ENCODE measurements at regions not wholly inside any gene's neighbourhood (a gene's known extent, or its start where the extent isn't known, plus 50 kb on each side); places are given as distances from the start of the nearest gene placed in this dataset.

GRCh38 chr2:49286726-49287125 is 132.4 kb upstream of the FSHR start:
- Histone ChIP-seq H3K27ac (ENCODE audit: low read depth, low read length, poor library complexity, severe bottlenecking) (no peak overlapping the region), H3K27me3 (ENCODE audit: insufficient read depth, low read length) (no peaks in the 10 kb centered on the region), H3K4me3 (ENCODE audit: low read depth, low read length, poor library complexity, severe bottlenecking) (no peak overlapping the region), H3F3A (ENCODE audit: insufficient read depth, low read length) (no peaks in the 10 kb centered on the region), H3K4me1 (ENCODE audit: insufficient read depth, low read length, severe bottlenecking) (no peaks in the 10 kb centered on the region), H2AFZ (ENCODE audit: low read length) (no peak overlapping the region), H3K36me3 (ENCODE audit: insufficient read depth, low read length) (no peaks in the 10 kb centered on the region), H3K79me2 (ENCODE audit: insufficient read depth, low read length) (no peaks in the 10 kb centered on the region), H3K9me2 (ENCODE audit: low read depth, low read length) (no peaks in the 10 kb centered on the region), H3K9me3 (ENCODE audit: low read length) (no peaks in the 10 kb centered on the region), H4K20me1 (ENCODE audit: insufficient read depth, low read length) (no peaks in the 10 kb centered on the region), H3K4me2 (ENCODE audit: low read length) (no peak overlapping the region), H3K9ac (ENCODE audit: low read length) (no peak overlapping the region)
- TF ChIP-seq EZH2 (IDR thresholded peaks at IDR 0.05; ENCODE audit: borderline replicate concordance, low read length) (no peak), CTCF (IDR thresholded peaks at IDR 0.05; ENCODE audit: low read length) (no peak)

- Histone ChIP-seq H3K36me3 (ENCODE audit: insufficient read depth, low read length) (no peaks in the 10 kb centered on the region), H3K9ac (ENCODE audit: low read length) (no peak overlapping the region), H3K4me2 (ENCODE audit: low read length) (no peak overlapping the region)
Observed at GRCh38 chr2:49286045-49286444, 131.7 kb upstream of the FSHR start.

GRCh38 chr2:49278561-49278960 is 124.2 kb upstream of the FSHR start:
- Histone ChIP-seq H4K20me1 (ENCODE audit: insufficient read depth, low read length) (no peaks in the 10 kb centered on the region), H3K79me2 (ENCODE audit: insufficient read depth, low read length) (no peaks in the 10 kb centered on the region), H3K9me3 (ENCODE audit: low read length) (no peaks in the 10 kb centered on the region), H2AFZ (ENCODE audit: low read length) (no peak overlapping the region), H3K9me2 (ENCODE audit: low read depth, low read length) (no peaks in the 10 kb centered on the region), H3K4me3 (ENCODE audit: low read depth, low read length, poor library complexity, severe bottlenecking) (no peak overlapping the region), H3K4me2 (ENCODE audit: low read length) (no peak overlapping the region), H3K27me3 (ENCODE audit: insufficient read depth, low read length) (no peaks in the 10 kb centered on the region), H3K27ac (ENCODE audit: low read depth, low read length, poor library complexity, severe bottlenecking) (no peak overlapping the region), H3K36me3 (ENCODE audit: insufficient read depth, low read length) (no peaks in the 10 kb centered on the region), H3K9ac (ENCODE audit: low read length) (no peak overlapping the region), H3F3A (ENCODE audit: insufficient read depth, low read length) (no peaks in the 10 kb centered on the region), H3K4me1 (ENCODE audit: insufficient read depth, low read length, severe bottlenecking) (no peaks in the 10 kb centered on the region)
- TF ChIP-seq EZH2 (IDR thresholded peaks at IDR 0.05; ENCODE audit: borderline replicate concordance, low read length) (no peak), CTCF (IDR thresholded peaks at IDR 0.05; ENCODE audit: low read length) (no peak)

More at GRCh38 chr2:49286045-49286444, 131.7 kb upstream of the FSHR start:
- Histone ChIP-seq H3K27ac (ENCODE audit: low read depth, low read length, poor library complexity, severe bottlenecking) (no peak overlapping the region), H3K27me3 (ENCODE audit: insufficient read depth, low read length) (no peaks in the 10 kb centered on the region), H3K9me2 (ENCODE audit: low read depth, low read length) (no peaks in the 10 kb centered on the region), H2AFZ (ENCODE audit: low read length) (no peak overlapping the region), H3F3A (ENCODE audit: insufficient read depth, low read length) (no peaks in the 10 kb centered on the region), H3K79me2 (ENCODE audit: insufficient read depth, low read length) (no peaks in the 10 kb centered on the region), H3K4me3 (ENCODE audit: low read depth, low read length, poor library complexity, severe bottlenecking) (no peak overlapping the region), H4K20me1 (ENCODE audit: insufficient read depth, low read length) (no peaks in the 10 kb centered on the region), H3K9me3 (ENCODE audit: low read length) (no peaks in the 10 kb centered on the region), H3K4me1 (ENCODE audit: insufficient read depth, low read length, severe bottlenecking) (no peaks in the 10 kb centered on the region)
- TF ChIP-seq CTCF (IDR thresholded peaks at IDR 0.05; ENCODE audit: low read length) (no peak), EZH2 (IDR thresholded peaks at IDR 0.05; ENCODE audit: borderline replicate concordance, low read length) (no peak)

All from OCI-LY1 (cell line).